NCI-H128 (cell line): ENCODE measurements at regions not wholly inside any gene's neighbourhood (a gene's known extent, or its start where the extent isn't known, plus 50 kb on each side); places are given as distances from the start of the nearest gene placed in this dataset.

ENCODE experiments used
- DNase-seq: peaks from one replicate; lab custom pipeline; 2025; ENCODE audit not compliant: unreplicated experiment; lab: John Stamatoyannopoulos, UW

- DNase-seq: no peak
These were observed 186.5 kb upstream of the ATP2B1 start for GRCh38 chr12:89895101-89895500.

DNA sequence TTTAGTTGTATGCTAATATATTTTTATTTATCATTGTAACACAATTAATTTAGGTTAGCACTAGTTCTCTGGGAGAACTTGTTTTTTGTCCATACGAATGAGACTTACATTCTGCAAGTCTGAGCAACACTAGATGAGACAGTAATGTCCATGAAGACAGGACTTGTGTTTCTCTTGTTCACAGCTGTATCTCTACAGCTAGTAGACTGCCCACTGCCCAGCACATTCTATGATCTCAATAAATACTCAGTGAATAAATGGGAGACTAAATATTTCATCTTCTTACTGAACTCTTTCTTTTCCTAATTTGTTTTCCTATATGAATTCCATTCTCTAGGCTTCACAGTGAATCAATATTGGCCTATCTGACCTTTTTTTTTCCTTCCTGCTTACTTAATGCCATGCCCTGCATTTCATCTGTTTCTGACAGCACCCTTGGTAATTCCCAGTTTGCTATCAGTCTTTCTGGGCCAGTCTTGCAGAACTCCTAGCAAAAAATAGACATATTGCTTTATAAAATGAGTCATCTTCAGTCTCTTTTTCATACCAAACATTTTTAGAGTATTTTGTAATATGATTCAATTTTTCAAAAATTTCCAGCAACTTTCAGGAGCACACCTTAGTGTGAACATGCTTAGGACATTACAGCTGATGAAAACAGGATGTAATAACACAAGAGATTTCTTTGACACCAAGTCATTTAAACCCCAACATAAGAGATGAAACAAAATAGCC lies 185.5 kb upstream of the ATP2B1 start:
- no peak for DNase-seq

DNA sequence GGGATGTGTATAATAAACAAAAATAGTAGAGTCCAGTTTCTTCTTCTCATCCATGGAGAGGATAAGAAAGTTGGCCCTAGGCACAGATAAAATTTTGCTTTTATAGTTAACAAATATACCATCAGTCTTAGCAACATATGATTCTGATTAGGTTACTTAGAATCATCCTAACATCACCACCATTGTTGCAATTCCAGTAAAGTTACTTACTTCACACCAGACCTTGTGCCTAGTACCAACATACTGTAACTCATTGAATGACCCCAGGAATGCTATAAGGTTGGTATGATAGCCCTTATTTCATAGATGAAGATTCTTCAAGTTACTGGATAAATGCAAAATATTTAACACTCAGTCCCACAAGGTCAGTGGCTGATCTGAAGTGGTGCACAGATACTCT lies 183.8 kb upstream of the ATP2B1 start:
- no peak for DNase-seq

GRCh38 chr12:89891933-89892332 lies 183.3 kb upstream of the ATP2B1 start:
- DNase-seq: no peak

- no peak for DNase-seq
These were observed 181.5 kb upstream of the ATP2B1 start for GRCh38 chr12:89890161-89890560.

DNA sequence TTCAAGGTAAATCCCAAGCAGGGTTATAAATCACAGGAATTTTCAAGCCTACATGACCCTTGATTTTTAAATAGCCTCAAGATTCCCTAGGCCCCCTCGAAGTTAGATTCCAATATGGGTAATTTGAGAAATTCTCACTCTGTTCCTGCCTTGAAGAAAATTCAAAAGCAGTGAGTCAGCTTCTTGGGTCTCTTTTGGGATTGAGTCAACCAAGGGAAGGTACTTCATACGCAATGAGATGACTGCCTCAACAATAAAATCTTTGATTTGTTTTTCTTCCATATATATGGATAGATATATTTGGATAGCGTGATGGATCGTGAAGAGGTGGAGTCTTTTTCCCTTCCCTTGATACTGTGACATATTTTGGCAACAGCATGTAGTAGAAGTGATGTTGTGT lies 180.4 kb upstream of the ATP2B1 start:
- no peak for DNase-seq

- peak; percentile 15 for DNase-seq
These were observed 176.3 kb upstream of the ATP2B1 start for GRCh38 chr12:89884952-89885351.

- DNase-seq: no peak
These were observed 175.8 kb upstream of the ATP2B1 start for GRCh38 chr12:89884416-89884898.

GRCh38 chr12:89883630-89884389 lies 175.2 kb upstream of the ATP2B1 start:
- DNase-seq: peak; percentile 57

GRCh38 chr12:89882792-89883191 lies 174.2 kb upstream of the ATP2B1 start:
- DNase-seq: no peak

GRCh38 chr12:89882050-89882449 lies 173.4 kb upstream of the ATP2B1 start:
- no peak for DNase-seq

- no peak for DNase-seq
These were observed 172.2 kb upstream of the ATP2B1 start for GRCh38 chr12:89880690-89881350.

DNA sequence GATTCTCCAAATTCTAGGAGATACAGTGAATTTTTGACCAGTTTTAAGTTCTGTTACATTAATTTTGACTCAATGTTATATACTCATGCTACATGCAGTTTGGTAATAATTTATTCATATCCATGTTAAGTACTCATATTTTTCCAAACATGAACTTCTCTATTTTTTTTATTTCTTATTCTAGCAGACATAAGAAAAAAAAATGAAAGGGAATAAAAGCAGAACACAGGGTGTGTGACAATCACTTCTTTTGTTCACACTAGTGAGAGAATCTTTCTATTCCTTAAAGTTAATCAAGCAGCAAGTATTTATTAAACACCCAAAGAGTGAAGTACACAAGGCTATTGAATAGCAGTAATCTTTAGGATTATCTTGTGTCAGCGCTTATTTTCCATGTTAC lies 171.1 kb upstream of the ATP2B1 start:
- no peak for DNase-seq

- DNase-seq: no peak
These were observed 170.3 kb upstream of the ATP2B1 start for GRCh38 chr12:89878950-89879349.

DNA sequence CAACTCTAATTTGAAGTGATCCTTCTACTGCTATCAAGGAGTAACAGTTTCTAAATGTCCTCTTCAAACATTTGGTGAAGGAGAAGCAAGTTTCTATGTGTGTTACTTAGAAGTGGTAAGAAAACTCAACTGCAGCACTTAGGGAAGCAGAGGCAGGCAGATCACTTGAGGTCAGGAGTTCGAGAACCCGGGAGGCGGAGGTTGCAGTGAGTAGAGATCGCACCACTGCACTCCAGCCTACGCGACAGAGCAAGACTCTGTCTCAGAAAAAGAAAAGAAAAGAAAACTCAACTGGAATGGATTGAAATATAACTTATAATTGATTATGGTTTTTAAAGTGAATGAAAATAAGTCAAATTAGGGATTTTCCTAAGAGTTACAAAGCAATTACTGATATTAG lies 169.7 kb upstream of the ATP2B1 start:
- no peak for DNase-seq

- no peak for DNase-seq
These were observed 169.0 kb upstream of the ATP2B1 start for GRCh38 chr12:89877671-89878070.

DNA sequence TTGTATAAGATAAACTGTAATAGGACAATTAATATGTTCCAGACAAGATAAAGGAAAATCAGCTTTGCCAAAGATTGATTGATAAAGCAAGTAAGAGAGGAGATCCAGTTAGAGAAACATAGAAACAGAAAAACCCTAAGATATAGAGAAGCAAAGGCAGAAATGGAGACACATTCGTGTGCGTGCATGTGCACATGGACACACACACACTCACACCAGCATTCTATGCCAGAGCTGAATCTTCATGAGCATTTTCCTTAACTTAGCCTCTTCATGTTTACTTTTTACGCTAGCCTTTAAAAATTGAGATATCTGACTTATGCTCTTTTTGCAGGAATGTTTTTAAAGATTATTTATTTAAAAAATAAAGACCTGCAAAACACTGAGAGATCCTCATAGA lies 168.5 kb upstream of the ATP2B1 start:
- no peak for DNase-seq

DNA sequence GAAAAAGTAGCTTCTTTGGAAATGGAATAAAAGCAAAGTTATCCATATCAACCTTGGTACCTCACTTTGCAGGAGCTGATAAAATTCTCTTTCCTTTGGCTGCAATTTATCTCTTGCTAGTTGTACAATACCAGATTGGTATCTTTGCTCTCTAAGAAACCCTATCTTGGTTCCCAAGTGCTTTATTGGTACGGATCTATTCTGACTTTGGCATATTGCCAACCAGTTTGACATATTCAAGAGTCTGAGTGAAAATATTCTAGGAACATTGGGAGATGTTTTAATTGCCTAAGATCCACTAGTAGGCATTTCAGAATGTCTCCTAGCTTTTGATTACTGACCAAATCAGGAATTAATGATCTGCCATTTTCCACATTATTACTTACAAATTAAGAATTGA lies 167.2 kb upstream of the ATP2B1 start:
- DNase-seq: no peak

GRCh38 chr12:89875225-89875624 lies 166.6 kb upstream of the ATP2B1 start:
- DNase-seq: no peak

GRCh38 chr12:89874146-89874545 lies 165.5 kb upstream of the ATP2B1 start:
- DNase-seq: no peak

GRCh38 chr12:89873745-89874144 lies 165.1 kb upstream of the ATP2B1 start:
- DNase-seq: no peak
